ENCODE measurements at regions not wholly inside any gene's neighbourhood (a gene's known extent, or its start where the extent isn't known, plus 50 kb on each side); places are given as distances from the start of the nearest gene placed in this dataset.
A peak's percentile ranks its signal among the peaks of the same experiment; 100 is the strongest.

DNA sequence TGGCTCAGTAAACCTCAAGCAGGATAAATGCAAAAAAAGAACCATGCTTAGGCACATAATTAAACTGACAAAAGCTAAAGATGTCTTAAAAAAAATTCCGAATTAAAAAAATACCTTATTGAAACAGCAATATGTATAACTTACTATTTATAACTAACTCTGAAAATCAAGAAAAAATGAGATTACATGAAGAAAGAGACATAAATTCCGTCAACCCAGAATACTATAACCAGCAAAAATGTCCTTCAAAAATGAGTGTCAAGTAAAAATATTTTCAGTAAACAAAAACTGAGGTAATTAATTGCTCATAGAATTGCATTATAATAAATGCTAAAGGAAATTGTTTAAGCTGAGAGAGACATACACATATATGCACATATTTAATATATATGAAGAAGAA, 474.5 kb upstream of the SYT4 start:
- in situ Hi-C loops (cut with HindIII; ENCODE audit: low sequenced_read_pairs) = no loop called here
- DNase-seq (ENCODE audit: low read depth, low spot score) = peak; percentile 20
- TF ChIP-seq, protein P1, sequence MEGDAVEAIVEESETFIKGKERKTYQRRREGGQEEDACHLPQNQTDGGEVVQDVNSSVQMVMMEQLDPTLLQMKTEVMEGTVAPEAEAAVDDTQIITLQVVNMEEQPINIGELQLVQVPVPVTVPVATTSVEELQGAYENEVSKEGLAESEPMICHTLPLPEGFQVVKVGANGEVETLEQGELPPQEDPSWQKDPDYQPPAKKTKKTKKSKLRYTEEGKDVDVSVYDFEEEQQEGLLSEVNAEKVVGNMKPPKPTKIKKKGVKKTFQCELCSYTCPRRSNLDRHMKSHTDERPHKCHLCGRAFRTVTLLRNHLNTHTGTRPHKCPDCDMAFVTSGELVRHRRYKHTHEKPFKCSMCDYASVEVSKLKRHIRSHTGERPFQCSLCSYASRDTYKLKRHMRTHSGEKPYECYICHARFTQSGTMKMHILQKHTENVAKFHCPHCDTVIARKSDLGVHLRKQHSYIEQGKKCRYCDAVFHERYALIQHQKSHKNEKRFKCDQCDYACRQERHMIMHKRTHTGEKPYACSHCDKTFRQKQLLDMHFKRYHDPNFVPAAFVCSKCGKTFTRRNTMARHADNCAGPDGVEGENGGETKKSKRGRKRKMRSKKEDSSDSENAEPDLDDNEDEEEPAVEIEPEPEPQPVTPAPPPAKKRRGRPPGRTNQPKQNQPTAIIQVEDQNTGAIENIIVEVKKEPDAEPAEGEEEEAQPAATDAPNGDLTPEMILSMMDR (IDR thresholded peaks at IDR 0.05; ENCODE audit: low read depth, low read length) = no peak
- no peak overlapping the region for H3K4me3 ChIP-seq (ENCODE audit: low read depth, low read length)

DNA sequence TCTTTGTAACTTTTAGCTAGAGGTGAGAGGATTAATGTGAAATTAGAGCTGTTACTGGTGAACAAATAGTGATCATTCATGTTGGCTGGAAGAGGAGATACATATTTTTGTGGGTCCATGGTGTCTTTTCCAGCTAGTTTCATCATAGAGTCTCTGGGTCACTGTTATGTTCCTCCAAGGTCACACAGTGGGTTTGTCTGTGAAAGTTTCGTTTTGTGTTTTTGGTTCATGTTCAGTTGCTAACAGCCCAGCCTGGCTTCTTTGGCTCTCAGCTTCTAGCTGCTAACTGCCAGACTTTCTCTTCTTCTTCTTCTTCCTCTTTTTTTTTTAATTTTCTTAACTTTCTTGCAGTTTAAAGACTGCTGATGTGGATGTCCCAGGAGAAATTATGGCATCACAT, 480.0 kb upstream of the SYT4 start:
- in situ Hi-C loops (cut with HindIII; ENCODE audit: low sequenced_read_pairs) = no loop called here
- TF ChIP-seq, protein P1 (IDR thresholded peaks at IDR 0.05; ENCODE audit: low read depth, low read length) = no peak
- DNase-seq (ENCODE audit: low read depth, low spot score) = no peak

DNA sequence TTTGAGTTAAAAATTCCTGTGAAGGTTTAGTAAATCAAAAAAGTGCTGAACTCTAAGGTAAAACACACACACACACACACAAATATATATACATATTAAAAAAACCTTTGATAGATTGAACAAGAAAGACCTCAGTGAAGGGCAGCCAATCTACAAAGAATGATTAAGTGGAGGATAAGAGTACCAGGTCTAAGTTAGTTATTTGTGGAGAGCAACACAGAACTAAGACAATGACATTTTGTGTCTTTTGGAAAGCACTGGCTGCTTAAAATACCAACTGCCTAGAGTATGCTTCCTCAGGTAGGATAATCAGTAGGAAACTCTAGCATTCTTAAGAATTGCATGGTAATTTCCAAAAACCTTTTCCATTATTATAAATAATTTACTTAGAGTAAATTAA, 481.4 kb upstream of the SYT4 start:
- in situ Hi-C loops (cut with HindIII; ENCODE audit: low sequenced_read_pairs) = no loop called here
- TF ChIP-seq, protein P1 (IDR thresholded peaks at IDR 0.05; ENCODE audit: low read depth, low read length) = no peak
- no peak overlapping the region for H3K4me3 ChIP-seq (ENCODE audit: low read depth, low read length)
- peak; percentile 1 for DNase-seq (ENCODE audit: low read depth, low spot score)

More for the DNA sequence above, 480.0 kb upstream of the SYT4 start:
- H3K4me3 ChIP-seq (ENCODE audit: low read depth, low read length) = no peak overlapping the region

DNA sequence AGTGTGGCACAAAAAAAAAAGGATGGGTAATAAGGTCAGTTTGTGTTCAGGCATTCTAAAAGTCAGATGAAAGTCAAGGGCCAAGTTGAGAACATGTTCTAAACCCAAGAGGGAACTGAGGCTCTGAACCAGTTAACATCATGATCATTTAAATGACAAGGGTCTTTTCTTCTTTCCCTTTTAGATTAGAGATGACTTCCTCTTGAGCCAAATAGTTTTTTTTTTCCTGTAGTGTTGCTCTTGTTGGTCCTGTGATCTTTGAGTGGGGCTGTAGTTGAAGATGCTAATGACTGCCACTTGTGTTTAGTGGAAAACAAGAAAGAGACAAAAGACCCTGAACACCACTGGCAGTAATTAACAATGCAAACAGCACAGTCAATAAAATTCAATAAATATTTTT, 482.7 kb upstream of the SYT4 start:
- TF ChIP-seq, protein P1 (IDR thresholded peaks at IDR 0.05; ENCODE audit: low read depth, low read length) = no peak
- in situ Hi-C loops (cut with HindIII; ENCODE audit: low sequenced_read_pairs) = no loop called here
- no peak for DNase-seq (ENCODE audit: low read depth, low spot score)
- H3K4me3 ChIP-seq (ENCODE audit: low read depth, low read length) = no peak overlapping the region

DNA sequence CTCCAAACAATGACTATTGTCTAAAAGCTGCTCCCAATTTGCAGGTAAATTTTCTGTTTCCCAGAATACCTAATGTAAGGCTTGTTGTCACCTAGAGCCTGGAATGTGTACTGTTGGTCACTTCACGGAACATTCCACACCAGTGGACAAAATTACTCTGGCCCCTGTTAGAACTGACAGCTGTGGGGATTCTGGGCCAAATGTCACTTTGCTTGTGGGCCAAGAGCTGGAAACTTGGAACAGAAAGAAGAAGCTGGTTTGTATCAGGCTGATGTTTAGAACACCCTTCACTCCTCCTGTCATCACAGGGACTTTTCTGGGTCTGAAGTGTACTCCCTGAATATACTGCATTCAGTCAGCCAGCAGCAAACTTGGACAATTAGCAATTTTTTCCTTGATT, 495.6 kb upstream of the SYT4 start:
- DNase-seq (ENCODE audit: low read depth, low spot score) = no peak
- H3K4me3 ChIP-seq (ENCODE audit: low read depth, low read length) = no peak overlapping the region
- TF ChIP-seq, protein P1 (IDR thresholded peaks at IDR 0.05; ENCODE audit: low read depth, low read length) = no peak
- in situ Hi-C loops (cut with HindIII; ENCODE audit: low sequenced_read_pairs) = no loop called here

DNA sequence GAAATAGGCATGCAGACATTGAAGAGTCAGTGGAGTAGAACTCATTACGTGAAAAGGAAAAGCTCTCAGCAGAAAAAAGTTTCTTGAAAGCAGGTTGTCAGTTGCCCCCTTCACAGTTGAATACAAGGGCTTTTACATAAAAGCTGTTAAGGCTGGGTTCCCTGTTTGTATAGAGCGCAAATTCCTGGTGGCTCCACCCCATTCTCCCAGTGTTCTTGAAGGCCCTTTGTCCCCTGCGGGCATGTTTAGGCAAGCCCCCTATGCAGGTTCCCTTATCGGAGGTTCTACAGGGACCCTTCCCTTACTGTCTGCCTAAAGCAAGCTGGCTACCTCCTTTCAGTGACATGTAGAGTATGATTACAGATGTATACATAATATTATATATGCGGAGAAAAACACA, 497.2 kb upstream of the SYT4 start:
- in situ Hi-C loops (cut with HindIII; ENCODE audit: low sequenced_read_pairs) = no loop called here
- H3K4me3 ChIP-seq (ENCODE audit: low read depth, low read length) = no peak overlapping the region
- TF ChIP-seq, protein P1 (IDR thresholded peaks at IDR 0.05; ENCODE audit: low read depth, low read length) = no peak
- no peak for DNase-seq (ENCODE audit: low read depth, low spot score)

DNA sequence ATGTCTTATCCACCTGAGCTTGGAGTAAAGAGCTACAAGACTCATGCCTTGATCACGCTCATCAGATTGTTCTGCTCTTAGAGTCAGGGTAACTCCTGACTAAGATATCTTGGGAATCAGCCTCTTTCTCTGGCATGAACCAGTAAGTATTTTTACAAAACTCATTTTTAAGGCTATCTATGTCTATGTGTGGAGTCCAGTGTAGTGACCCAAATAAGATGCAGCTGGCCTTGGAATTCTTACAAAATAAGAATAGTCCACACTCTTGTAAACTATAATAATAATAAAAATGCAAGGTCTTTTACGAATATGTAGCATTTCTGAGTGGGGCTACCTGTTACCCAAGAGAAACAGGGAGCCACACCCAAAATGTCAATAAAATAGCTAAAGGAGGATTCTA, 498.3 kb upstream of the SYT4 start:
- no peak for DNase-seq (ENCODE audit: low read depth, low spot score)
- no peak overlapping the region for H3K4me3 ChIP-seq (ENCODE audit: low read depth, low read length)
- TF ChIP-seq, protein P1 (IDR thresholded peaks at IDR 0.05; ENCODE audit: low read depth, low read length) = no peak
- in situ Hi-C loops (cut with HindIII; ENCODE audit: low sequenced_read_pairs) = no loop called here

Measured in astrocyte of the spinal cord (primary cell).